AG08396 (cell line): ENCODE measurements at regions not wholly inside any gene's neighbourhood (a gene's known extent, or its start where the extent isn't known, plus 50 kb on each side); places are given as distances from the start of the nearest gene placed in this dataset.

Experiments
- DNase-seq: peaks from one replicate; pipeline ENCODE4 v3.0.0; 2012; ENCODE audit warnings: low spot score, mixed read lengths

DNA sequence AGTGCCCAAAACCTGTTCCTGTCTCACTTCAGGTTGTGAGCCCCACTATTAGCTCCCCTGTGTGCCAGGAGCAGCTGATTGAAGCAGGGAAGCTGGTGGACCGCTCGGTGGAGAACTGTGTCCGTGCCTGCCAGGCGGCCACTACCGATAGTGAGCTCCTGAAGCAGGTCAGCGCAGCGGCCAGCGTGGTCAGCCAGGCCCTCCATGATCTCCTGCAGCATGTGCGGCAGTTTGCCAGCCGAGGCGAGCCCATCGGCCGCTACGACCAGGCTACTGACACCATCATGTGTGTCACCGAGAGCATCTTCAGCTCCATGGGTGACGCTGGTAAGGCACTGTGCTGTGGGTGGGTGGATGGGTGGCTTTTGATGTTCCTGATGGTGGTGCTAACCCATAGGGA lies 334.1 kb upstream of the TPM1 start:
- no peak for DNase-seq

DNA sequence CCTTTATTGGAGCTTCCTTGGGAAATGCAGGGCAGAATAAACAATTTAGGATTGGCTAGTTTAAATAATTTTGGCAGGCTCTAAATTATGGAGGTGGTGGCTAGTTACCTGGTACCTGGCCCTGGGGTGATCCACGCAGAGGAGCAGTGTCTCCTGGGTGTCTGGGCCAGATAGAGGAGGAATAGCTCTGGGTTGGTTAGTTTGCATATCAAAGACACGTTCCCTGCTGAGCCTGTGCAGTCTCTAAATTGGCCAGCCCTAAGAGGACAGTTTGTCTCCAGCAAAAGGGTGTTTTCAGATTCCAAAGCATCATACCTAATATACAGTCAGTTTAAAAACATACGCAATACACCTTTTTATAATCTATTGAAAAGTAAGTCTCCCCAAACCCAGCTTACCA lies 333.3 kb upstream of the TPM1 start:
- no peak for DNase-seq

DNA sequence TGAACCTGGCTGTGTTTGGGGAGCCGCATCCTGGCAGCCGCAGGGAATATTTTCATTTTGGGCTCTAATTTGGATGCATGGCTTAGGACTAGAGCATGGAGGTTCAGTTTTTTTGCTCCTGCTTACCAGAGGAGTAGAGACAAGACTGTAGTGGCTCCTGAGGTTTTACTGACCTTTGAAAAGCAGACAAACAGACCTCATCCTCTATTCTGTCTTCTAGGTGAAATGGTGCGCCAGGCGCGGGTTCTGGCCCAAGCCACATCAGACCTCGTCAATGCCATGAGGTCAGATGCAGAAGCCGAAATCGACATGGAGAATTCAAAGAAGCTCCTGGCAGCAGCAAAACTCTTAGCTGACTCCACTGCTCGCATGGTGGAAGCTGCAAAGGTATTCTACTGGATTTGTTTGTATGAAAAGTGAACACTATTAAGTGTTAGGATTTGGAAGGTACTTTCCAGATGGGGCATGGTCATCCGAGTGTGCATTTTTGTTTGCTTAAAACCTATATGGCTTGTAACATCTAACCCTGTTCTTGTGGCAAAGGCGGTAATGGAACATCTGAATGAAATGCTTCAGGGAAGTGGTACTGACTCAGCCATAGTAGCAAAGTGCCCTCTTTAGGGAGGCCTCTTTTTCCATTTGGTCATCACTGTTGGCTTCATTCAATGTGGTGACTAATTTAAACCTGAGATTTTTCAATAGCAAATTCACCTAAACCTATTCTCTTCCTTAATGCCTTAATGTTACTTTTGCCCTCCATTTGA lies 330.7 kb upstream of the TPM1 start:
- DNase-seq = no peak

DNA sequence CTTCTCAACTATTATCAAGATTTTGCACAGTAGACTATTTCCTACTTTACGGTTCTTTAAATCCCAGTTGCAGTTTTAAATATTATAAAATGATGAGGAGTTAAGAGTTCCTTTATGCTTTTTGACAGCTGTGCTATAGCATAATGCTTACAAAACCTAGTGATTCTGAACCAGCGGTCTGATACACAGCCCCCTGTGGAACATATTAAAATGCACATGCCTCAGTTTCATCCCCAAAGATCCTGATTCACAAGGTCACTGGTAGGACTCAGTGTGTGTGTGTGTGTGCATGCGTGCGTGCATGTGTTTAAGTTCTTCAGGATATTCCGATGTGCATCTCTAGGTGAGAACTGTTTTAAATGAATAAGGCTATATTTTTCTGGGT lies 330.1 kb upstream of the TPM1 start:
- no peak for DNase-seq

DNA sequence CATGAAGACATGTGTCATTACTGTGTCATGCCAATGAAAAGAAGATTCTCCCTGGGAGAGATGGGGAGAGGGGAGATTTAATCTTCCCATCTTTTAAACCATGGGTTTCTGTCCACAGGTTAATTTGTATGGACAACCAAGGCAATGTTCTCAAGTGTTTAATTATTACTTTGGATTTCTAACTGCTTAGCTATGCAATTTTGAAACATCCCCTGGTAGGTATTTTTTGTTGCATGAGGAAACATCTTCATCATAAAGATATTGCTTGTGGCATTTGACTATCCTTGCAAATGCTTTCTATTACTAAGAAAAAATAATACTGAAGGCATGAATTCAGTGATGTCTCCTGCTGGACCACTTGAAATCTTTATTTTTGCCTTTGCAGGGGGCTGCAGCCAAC lies 326.6 kb upstream of the TPM1 start:
- no peak for DNase-seq

DNA sequence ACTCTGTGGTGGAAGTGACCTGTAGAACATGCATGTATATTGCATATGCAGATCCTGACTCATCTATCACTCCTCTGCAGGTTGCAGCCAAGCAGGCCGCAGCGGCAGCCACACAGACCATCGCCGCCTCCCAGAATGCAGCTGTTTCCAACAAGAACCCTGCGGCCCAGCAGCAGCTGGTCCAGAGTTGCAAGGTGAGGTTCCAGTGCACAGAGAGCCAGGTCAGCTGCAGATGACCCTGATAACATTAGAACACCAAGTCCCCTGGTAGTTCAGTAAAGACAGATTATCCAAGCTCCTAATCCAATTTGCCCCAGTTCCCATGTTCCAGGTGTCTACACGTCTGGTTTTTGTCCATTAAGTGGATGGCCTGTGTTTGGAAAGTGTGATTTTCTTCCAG lies 325.1 kb upstream of the TPM1 start:
- no peak for DNase-seq

DNA sequence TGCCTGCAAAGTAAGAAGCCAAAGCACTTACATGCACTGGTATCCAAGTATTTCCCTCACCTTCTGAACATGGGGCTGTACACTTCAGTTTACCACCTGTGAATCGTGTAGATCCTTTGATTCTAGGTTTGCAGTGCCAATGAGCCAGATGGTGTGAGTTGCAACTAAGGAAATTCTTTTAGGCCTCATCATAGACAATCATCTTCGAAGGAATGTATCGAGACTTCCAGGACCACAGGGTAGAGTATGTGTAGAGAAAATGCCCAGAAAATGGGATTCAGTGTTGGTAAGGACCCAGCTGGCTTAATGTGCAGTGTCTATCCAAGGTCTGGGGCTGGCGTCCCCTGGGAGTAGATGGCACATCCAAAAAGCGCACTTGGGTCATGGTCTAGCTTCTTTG lies 323.2 kb upstream of the TPM1 start:
- peak; percentile 47 for DNase-seq

DNA sequence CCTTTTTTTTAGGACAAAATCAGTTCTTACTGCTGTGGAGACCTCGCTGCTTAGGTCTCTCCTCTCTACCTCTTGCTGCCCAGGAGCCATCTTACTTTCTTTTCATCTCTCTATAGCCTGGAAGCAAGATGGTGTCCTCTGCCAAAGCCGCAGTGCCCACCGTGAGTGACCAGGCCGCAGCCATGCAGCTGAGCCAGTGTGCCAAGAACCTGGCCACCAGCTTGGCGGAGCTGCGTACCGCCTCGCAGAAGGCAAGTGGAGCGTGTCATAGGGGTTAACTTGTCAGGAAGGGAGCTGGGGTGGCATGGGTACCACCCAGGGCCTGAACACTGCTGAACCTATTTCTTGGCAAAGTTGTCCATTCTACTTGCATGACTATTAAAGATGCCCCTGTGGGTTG lies 320.3 kb upstream of the TPM1 start:
- no peak for DNase-seq

DNA sequence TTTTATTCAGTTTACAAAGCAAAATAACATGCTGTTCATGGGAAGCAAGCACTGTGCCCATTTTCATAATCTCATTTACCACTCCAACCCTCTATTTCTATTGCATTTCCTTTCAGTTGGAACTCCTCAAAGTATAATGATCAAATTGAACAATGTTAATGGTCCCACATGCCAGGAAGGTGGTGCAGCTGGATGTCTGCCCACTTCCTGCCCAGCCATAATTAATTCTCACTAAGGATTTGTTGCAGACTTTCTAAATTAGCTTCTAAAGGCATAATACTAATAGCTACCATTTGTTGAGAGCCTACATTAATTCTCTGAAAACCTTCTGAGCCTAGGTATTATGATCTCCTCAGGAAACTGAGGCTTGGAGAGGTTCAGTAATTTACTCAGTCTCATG lies 316.1 kb upstream of the TPM1 start:
- no peak for DNase-seq

DNA sequence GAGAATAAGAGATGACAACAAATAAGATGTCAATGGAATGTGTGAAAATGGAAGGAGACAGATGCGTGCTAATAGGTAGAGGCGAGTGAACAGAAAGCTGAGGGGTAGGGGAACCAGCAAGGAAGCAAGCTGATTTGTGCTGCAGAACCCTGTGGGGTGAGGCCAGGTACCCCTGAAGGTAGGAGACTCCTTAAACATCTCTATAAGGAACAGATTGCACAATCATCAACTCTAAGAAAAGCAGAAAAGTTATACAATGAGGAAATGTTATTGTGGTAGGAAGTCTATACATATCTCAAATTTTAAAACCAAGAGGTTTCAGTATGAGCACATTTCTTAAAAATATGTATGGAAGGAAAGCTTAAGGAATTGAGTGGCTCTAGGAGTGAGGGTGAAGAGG lies 315.0 kb upstream of the TPM1 start:
- no peak for DNase-seq

DNA sequence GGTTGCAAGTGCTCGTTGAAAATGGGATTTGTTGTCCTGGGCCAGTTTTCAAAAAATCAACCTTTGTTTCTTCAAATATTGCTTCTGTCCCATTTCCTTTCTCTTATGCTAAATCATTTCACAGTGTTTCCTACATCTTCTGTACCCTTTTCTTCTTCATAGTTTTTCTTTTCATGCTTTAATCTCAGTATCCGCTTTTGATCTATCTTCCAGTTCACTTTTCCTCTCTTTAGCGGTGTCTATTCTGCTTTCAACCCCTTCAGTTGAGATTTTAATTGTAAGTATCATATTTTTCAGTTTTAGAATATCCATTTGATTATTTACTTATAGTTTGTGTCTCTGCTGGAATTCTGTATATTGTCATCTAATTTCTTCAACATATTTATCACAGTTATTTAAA lies 311.7 kb upstream of the TPM1 start:
- no peak for DNase-seq

DNA sequence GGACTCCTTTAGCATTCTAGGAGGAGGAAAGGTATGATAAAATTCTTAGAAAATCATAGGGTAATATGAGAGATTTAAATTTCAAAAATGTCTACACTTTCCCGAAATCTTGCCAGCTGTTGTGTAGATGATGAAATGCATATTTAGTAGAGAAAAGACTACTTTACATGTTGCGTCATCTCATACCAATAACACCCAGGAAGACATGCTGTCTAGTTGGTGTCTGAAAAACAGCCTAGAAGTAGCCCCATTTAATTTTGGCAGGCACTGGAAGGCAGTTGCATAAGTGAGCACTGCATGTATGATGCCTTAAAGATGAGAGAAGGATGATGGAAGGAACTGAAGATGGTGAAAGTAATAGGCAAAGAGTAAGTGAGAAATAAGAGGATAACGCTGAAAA lies 310.5 kb upstream of the TPM1 start:
- DNase-seq = no peak

DNA sequence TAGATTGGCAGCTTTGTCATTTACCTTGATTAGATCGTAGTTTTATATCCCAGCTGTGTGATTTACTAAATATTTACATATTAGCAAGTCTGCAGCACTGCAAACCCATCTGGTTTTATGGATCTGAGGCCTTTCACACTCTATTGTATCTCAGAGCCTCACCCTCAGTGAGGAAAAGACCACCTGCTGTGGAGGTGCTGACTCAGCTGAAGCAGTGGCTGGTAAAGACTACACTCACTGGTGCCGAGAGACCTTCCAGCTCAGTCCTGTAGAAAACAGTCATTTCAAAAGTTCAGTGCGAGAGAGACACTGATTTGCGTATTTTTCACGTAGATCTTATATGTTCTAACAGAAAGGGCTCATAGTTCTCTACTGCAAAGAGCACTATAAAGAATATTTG lies 307.8 kb upstream of the TPM1 start:
- no peak for DNase-seq

DNA sequence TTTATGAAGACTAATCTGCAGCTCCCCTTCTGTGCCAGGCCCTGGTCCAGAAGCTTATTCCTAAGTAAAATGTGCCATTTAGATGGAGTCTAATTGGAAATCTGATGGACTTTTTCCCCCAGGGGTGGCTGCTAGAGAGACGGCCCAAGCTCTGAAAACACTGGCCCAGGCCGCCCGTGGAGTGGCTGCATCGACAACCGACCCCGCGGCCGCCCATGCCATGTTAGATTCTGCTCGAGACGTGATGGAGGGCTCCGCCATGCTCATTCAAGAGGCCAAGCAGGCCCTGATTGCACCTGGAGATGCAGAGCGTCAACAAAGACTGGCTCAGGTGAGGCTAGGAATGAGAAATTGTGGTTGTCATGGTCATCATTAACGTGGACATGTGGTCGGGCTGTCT lies 305.8 kb upstream of the TPM1 start:
- DNase-seq = no peak

DNA sequence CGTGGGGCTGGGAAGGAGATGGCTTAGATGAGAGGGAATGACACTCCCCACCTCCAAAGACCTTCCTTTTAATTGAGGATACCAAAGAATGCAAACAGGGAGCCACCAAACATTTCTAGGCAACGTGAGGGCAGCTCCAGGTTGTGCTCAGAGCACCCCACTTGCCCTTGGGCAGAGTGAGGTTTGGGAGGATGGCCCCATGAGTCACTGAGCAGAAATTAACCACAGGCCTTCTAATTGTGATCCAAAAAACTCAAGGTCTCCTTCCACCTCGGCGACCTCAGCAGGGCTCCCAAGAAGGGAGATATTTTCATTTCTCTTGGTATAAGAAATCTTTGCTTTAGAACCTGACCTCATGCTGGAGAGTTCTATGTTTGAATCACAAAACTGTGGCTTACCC lies 305.0 kb upstream of the TPM1 start:
- no peak for DNase-seq

DNA sequence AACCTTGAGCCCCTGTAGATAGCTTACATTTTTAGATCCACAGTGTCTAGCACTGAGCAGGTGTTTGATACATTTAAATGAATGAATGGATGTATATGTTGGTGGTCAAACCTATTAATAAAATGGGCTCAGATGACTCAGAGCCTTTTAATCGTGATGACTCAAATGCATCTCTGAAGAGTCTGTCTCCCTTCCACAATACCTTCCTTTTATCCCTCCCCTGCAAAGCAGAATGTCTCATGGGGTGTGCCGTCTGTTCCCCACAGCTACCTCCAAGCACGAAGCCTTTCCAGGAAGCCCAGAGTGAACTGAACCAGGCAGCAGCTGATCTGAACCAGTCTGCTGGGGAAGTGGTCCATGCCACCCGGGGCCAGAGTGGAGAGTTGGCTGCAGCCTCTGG lies 303.5 kb upstream of the TPM1 start:
- DNase-seq = peak; percentile 46

DNA sequence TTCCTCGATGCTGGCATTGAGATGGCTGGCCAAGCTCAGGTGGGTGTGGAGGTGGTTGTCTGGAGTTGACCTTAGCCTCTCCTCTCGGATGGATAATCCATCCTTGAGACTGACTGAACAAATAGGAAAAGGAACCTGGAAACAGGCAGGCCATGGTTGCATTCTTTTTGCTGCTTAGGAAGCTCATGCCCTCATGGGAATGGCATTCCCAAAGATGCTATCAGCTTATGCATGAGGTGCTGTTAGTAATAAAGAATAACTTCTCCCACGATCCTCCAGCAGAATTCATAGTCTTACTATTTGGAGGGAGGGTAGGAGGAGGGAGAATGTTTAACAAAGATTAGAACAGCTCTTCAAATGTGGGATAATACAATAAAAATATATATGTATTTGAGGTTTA lies 303.0 kb upstream of the TPM1 start:
- DNase-seq = peak; percentile 55

DNA sequence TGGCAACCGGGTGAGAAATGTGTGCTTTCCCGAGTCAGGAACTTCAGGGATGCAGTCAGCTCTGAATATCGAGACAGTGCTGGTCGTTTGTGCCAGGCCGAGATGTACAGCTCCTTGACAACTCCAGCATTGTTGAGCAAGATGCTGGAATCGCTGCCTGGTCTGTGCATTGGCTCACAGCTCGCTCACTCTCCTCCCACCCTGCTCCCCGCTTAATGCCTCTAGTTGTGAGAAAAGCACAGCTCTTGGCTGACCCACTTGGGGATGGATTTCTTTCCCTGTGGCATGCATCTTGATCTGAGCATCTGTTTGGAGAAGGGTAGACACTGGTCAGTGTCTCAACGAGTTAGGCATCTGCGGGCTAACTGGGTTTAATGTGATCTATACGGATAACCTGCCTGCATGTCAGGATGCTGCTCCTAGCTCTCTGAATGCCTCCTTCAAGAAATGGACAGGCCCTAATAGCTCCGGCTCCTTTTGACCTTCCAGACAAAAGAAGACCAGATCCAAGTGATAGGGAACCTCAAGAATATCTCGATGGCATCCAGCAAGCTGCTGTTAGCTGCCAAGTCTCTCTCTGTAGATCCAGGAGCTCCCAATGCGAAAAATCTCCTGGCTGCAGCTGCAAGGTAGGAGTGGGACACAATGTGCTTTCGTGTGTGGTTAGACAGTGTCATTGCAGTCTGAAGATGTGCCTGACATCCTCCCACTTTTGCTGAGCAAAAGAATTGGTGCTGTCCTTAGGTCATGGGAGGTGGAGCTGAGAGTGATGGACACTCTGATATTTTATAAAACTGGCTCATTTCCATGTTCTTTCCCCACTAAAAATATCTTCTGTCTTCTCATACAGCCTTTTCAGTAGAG lies 302.2 kb upstream of the TPM1 start:
- no peak for DNase-seq

DNA sequence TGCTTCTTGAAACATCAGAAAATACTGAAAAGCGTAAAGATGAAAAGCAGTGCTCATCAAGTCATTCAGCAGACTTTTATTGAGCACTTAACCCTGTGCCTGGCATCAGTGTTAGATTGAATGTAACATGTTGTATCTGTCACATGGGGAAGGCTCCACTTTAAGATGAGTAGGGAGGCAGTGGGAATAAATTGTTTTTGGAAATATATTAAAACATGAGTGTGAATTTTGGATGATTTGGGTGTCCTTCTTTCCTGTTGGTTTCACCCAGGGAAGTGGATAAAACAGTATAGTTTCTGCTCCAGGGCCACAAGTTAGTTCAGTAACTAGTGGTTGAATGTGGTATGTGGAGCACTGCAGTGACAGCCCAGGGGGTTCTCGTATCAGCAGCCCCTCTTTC lies 301.4 kb upstream of the TPM1 start:
- no peak for DNase-seq

DNA sequence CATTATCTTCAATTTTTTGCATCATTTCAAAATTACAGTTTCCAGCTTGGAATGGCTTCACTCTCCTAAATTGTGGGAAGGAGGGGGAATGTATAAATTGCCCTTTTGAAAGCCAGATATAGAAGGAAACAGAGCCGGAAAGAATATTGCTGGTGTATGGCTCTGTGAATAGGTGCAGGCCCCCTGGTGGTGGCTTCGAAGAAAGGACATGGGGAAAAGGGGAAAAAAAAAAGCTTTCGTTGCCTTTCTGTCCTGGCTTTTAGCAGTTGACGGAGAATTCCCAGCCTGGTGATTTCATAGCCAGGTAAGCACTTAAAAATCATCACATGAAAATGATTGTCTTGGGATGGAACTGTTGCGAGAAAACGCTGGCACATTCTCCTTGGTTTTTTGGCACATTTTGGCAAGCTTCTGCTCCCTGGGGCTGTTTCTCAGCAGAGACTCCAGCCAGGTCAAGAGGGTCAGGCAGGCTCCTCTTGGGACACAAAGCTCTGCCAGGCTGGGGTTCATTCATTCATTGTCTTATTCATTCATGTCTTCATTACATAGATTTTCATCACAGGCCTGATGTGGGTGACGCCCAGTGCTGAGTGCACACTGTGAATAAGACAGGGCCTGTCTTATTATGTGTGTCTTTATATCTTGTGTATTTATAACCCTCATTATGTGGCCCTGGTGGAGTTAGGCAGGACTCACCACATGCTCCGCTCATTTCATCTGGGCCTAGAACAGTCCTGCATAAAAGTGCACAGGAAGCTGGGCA lies 300.0 kb upstream of the TPM1 start:
- peak; percentile 71 for DNase-seq

DNA sequence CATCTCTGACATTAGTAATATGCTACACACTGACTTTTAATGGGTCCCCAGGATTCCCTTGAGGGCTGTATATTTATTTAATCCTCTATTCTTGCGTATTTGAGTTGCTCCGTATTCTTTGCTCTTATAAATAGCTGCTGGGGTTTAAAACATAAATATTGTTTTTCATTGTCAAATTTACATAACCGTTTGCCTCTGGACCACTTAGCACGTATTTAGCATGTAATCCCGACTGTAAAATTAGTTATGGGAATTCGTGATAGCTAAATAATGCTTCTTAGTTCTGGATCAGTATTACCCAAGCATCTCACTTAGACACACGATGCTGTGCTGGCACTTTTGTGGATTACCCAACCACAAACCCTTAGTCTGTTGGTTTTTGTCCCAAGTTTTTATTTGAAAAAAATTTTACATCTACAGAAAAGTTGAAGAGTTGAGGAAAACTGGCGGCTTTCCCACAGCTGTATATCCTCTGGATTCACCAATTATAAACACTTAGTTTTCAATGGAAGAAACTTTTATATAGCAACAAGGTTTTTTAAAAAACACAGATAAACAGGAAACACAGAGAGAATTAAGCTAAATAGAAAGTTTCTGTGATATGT lies 296.8 kb upstream of the TPM1 start:
- no peak for DNase-seq

DNA sequence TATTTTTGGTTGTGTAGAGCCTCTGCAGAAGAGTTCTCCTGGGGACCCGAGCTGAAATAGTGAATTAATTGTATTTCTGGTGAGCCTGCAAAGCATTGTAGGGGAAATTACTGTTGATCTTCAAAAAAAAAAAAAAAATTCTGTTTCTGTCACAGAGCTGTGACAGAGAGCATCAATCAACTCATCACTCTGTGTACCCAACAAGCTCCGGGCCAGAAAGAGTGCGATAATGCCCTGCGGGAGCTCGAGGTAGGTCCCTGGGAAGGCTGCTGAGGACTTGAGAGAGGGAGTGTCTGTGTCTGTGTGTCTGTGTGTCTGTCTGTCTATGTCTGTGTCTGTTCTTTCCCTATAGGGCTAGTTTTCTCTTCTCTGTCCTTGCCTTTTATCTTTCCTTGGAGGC lies 294.4 kb upstream of the TPM1 start:
- DNase-seq = no peak
